ENCODE measurements at regions not wholly inside any gene's neighbourhood (a gene's known extent, or its start where the extent isn't known, plus 50 kb on each side); places are given as distances from the start of the nearest gene placed in this dataset.

- H3K27ac ChIP-seq = no peak overlapping the region
- TF ChIP-seq CTCF (IDR thresholded peaks at IDR 0.05) = no peak
These were observed 198.5 kb upstream of the HEY2 start for GRCh38 chr6:125550892-125551291.

GRCh38 chr6:125552819-125553218 lies 196.6 kb upstream of the HEY2 start:
- no peak for TF ChIP-seq ZFX (IDR thresholded peaks at IDR 0.05; ENCODE audit: borderline replicate concordance)
- no peak for TF ChIP-seq CTCF (IDR thresholded peaks at IDR 0.05)
- no peak overlapping the region for H3K27ac ChIP-seq

- no peak for TF ChIP-seq ZFX (IDR thresholded peaks at IDR 0.05; ENCODE audit: borderline replicate concordance)
- no peak for TF ChIP-seq CTCF (IDR thresholded peaks at IDR 0.05)
- H3K27ac ChIP-seq = no peak overlapping the region
These were observed 195.0 kb upstream of the HEY2 start for GRCh38 chr6:125554456-125554855.

GRCh38 chr6:125558241-125558843 lies 191.1 kb upstream of the HEY2 start:
- H3K27ac ChIP-seq = no peak overlapping the region
- TF ChIP-seq CTCF (IDR thresholded peaks at IDR 0.05) (no peak), ZFX (IDR thresholded peaks at IDR 0.05; ENCODE audit: borderline replicate concordance) (no peak)

GRCh38 chr6:125558907-125559306 lies 190.5 kb upstream of the HEY2 start:
- no peak for TF ChIP-seq CTCF (IDR thresholded peaks at IDR 0.05)
- no peak for TF ChIP-seq ZFX (IDR thresholded peaks at IDR 0.05; ENCODE audit: borderline replicate concordance)
- H3K27ac ChIP-seq = no peak overlapping the region

- TF ChIP-seq ZFX (IDR thresholded peaks at IDR 0.05; ENCODE audit: borderline replicate concordance) (no peak), CTCF (IDR thresholded peaks at IDR 0.05) (no peak)
- H3K27ac ChIP-seq = no peak overlapping the region
These were observed 187.3 kb upstream of the HEY2 start for GRCh38 chr6:125562156-125562555.

- TF ChIP-seq CTCF (IDR thresholded peaks at IDR 0.05) (no peak), ZFX (IDR thresholded peaks at IDR 0.05; ENCODE audit: borderline replicate concordance) (no peak)
- no peak overlapping the region for H3K27ac ChIP-seq
These were observed 184.5 kb upstream of the HEY2 start for GRCh38 chr6:125564941-125565340.
